Esophagus squamous epithelium (tissue), 4 donors: ENCODE measurements at regions not wholly inside any gene's neighbourhood (a gene's known extent, or its start where the extent isn't known, plus 50 kb on each side); places are given as distances from the start of the nearest gene placed in this dataset.

Source experiments
- CTCF ChIP-seq, 6 experiments: fragments of 450-650 bp in 4 of 6; fragments of 200-600 bp in 2 of 6; sonication (generic) in 2 of 6; IDR thresholded peaks; one replicate each; pipeline ENCODE4 v1.5.1; 2016 to 2019; ENCODE audit warnings: antibody characterized with exemption in 6 of 6, mild to moderate bottlenecking in 4 of 6, moderate library complexity in 4 of 6
- POLR2A ChIP-seq, 4 donors: fragments of 450-650 bp; IDR thresholded peaks; one replicate each; pipeline ENCODE4 v1.6.1; 2017; ENCODE audit warnings: antibody characterized with exemption in 4 of 4, mild to moderate bottlenecking in 4 of 4, moderate library complexity in 3 of 4

DNA sequence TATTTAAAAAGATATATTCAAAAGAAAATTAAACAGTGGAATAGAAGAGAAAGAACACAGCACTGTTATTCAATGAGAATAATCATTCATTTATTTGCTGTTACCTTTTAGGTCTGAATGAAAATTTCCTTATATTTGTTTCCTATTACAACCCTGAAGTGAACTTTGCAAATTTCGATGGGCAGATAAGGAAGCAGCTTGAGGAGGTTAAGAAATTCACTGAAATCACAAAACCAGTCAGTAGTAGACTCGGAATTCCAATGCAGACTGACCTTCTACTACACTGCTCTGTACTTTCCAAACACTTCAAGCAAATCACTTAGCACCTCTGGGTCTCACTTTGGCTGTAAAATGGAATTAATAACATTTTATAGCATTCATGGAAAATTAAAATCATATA is 172.0 kb upstream of the TP63 start:
- TF ChIP-seq POLR2A (IDR thresholded peaks at IDR 0.05): no peak
- no peak for TF ChIP-seq CTCF (IDR thresholded peaks at IDR 0.05)
